Pulmonary artery endothelial cell (primary cell): ENCODE measurements at regions not wholly inside any gene's neighbourhood (a gene's known extent, or its start where the extent isn't known, plus 50 kb on each side); places are given as distances from the start of the nearest gene placed in this dataset.
"Not testable (repeated sequence)": the region's sequence is repeated elsewhere in the genome, so short reads cannot be mapped to it uniquely, and the experiment has no call there.

ENCODE experiments used
- DNase-seq: peaks from one replicate; pipeline ENCODE4 v3.0.0-alpha.2; 2011; ENCODE audit warnings: low read depth, low spot score

DNA sequence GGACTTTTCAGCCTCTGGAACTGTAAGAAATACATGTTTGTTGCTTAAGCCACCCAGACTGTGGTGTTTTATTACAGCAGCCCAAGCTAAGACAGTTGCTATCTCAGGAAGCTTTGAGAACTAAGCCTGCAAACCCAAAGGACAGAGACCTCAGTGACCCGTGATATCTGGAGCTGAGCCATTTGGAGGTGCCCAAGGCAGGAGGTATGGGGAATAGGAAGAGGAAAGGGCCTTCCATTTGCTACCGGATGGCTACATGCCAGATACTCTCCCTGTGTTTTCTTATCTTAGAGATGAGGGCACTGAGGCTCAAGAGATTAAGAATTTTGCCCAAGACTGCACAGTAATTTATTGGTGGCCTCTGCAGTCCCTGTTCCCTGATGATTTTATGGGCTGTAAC, 622.1 kb upstream of the CDH5 start:
- no peak for DNase-seq

- no peak for DNase-seq
These were observed 621.7 kb upstream of the CDH11 start for GRCh38 chr16:65743558-65743957.

- no peak for DNase-seq
These were observed 618.8 kb upstream of the CDH11 start for GRCh38 chr16:65740711-65741110.

- no peak for DNase-seq
These were observed 617.7 kb upstream of the CDH11 start for GRCh38 chr16:65739518-65739917.

GRCh38 chr16:65737831-65738230, 616.0 kb upstream of the CDH11 start:
- no peak for DNase-seq

- DNase-seq: not testable (repeated sequence)
These were observed 613.8 kb upstream of the CDH11 start for GRCh38 chr16:65735615-65736014.

DNA sequence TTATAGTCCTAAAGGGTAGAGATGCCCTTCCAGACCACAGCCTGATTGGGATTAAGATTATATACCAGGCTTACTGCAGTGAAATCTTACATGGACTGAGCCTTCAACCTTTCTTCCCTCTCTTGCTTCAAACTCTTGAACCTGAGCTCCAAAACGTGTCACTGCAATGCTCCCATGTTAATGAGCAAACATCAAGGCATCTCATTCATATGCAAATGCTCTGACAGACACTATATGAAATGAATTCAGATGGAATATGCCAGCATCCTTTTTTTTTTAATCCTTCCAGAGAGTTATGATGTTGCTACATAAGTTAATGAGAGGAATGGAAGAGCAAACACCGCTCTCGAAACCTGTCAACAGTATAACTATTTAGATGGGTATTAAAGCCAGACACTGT, 611.9 kb upstream of the CDH11 start:
- no peak for DNase-seq

DNA sequence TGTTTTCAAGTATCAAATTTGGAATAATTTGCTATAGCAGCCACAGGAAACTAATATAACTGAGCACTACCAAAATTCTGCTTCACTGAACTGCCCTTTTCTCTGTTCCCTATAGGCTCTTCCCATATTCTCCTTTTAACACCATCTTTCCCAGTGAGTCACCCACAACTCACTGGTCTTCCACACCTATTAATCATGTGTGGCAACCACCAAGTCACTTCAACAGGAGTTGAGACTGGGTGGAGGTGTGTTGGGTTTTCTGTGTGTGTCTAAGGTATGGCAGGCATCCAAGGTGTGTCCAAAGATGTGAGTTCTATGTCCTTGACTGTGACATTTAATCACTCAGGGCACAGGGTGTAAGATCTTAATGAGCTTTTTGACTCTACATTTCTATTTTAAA, 610.0 kb upstream of the CDH11 start:
- no peak for DNase-seq

- no peak for DNase-seq
These were observed 606.8 kb upstream of the CDH11 start for GRCh38 chr16:65728652-65729051.

DNA sequence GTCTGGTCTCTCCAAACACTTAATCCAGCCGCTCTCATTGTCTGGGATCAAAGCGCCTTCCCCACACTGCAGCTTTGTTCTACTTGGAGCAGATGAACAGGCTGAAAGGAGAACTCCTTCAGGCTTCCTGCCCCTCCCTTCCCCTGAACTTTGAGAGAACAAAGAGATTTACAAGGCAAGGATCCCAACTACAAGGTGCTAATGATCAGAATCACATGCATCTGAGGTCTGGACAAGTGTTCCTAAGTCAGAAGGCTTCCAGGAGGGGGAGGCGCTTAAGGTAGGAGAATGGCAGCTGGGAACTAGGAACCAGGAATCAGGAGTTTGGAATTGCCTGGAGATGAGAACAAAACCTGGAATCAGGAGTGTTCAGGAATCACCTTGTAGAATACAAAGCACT, 606.3 kb upstream of the CDH11 start:
- DNase-seq: no peak

- no peak for DNase-seq
These were observed 605.8 kb upstream of the CDH11 start for GRCh38 chr16:65727534-65728137.

- DNase-seq: no peak
These were observed 603.4 kb upstream of the CDH11 start for GRCh38 chr16:65725156-65725845.

DNA sequence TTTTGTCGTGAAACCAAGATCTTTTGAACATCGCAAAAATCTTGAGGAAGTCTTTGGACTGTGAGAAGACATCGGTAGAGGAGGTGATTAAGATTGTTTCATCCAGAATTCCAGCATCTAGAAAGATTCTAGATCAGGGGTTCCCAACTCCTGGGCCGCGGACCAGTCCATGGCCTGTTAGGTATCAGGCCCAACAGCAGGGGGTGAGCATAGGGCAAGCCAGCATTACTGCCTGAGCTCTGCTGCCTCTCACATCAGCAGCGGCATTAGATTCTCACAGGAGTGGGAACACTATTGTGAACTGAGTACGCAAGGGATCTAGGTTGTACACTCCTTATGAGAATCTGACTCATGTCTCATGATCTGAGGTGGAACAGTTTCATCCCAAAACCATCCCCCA, 600.6 kb upstream of the CDH11 start:
- DNase-seq: no peak

- no peak for DNase-seq
These were observed 596.0 kb upstream of the CDH11 start for GRCh38 chr16:65717846-65718245.

DNA sequence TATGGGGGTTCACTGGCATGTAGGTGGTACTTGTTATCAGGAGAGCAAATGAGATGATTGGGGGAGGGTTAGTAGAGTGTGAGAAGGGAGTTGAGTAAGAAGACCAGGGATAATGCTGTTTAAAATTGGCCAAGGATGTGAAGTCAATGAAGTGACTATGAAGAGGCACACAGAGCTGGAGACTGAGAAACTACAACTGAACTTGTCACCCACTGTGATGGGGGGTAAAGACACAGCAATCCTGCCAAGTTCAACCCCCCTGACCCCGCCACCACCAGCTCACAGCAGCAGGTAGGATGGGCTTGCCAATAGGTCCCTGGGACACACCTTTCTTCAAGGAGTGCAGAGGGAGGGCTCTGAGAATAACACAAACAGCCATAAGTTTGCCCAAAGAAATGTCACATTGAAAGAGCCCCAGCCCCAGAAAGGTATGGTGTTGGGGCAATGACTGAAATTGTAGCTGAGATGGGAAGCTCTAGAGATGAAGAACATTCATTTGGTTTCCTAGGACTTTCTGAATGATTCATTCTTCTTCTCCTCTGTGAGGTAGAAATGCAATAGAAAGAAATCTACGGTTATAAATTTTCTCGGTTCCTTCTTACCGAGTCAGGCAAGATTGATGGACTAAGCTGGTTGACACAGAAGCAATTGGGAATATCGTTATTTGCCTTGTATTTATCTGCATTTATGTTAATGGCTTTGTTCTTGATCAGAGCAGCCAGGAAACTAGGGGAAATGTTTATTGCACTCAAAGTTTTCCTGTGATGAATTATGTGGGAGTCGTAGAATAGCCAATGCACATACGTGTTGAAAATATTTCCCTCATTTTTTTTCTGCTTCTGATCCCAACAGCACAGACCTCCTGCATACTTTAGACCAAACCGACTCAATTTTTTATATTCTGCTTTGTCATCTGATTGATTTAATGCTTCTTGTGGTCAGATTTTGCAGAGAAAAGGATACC, 595.2 kb upstream of the CDH11 start:
- no peak for DNase-seq

- DNase-seq: no peak
These were observed 591.4 kb upstream of the CDH11 start for GRCh38 chr16:65713181-65713808.

GRCh38 chr16:65710107-65710506, 588.2 kb upstream of the CDH11 start:
- DNase-seq: no peak

DNA sequence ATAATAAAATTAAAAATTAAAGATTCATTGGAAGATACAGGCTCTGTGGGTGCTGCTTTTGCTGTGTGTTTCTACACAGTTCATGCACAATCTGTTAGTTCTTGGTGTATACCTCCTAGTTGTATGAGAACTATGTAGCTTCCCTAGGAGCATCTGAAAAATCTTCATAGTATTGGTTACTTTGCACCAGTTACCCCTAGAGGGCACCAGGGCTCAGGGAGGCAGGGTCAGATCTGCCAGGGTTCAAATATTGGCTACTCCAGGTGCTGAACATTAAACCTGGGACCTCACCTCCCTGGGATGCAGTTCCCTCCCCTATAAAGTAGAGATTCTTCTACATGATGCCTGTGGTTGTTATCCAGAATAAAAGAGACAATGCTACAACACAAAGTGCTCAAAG, 583.0 kb upstream of the CDH11 start:
- no peak for DNase-seq

DNA sequence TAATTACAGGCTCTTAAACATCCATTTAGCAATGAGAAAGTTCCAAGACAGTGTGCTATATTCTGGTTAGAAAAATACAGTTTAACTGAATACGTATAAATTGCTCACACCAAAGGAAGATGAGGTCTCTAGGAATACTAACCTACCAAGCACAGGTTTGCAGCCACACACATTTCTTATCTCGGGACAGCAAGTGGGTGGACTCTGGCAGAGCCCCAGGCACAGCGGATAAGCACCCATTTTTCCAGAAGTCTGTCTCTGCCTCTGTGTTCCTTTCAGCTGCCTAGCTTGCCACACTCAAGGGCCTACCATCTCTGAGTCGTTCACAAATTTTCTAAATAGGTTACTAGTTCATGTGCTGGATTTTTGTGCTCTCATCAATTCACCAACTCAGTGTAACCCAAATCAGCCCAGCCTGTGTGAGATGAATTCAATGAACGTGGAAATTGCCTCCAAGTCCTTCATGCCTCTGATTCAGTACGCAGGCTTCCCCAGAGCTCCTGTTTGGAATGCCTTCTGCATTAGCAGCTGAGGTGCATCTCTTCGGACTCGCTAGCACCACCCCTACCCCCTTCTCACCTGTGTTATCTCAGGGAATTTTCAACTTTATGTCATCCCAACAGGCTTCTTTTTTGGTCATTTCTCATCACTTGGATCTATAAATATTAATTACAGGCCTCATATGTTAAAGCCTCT, 581.0 kb upstream of the CDH11 start:
- DNase-seq: no peak

DNA sequence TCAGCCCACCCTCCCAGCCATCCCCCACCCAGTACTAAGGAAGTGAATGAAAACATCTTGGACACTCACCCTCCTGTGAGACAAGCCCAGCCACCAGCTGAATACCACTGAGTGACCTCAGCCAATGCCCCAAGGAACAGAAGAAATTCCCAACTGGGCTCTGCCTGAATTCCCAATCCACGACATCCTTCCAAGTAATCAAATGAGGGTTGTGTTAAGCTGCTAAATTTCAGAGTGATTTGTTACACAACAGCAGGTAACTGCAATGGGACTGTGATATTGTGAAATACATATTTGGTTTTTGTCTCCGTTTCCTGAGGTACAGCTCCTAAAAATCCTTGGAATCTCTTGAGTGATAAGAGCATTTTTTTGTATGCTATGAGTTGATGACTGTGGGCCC, 578.7 kb upstream of the CDH11 start:
- DNase-seq: no peak

- DNase-seq: no peak
These were observed 577.0 kb upstream of the CDH11 start for GRCh38 chr16:65698791-65699321.
